ENCODE measurements at regions not wholly inside any gene's neighbourhood (a gene's known extent, or its start where the extent isn't known, plus 50 kb on each side); places are given as distances from the start of the nearest gene placed in this dataset.

GRCh38 chr9:14413812-14414211 is 99.9 kb upstream of the NFIB start:
- TF ChIP-seq ZNF583 (CRISPR knock-in tag; IDR thresholded peaks at IDR 0.05) (no peak), ATF7 (IDR thresholded peaks at IDR 0.05) (no peak), RBM15 (IDR thresholded peaks at IDR 0.05; ENCODE audit: insufficient read depth, low read length) (no peak), ZNF316 (IDR thresholded peaks at IDR 0.05) (peak; percentile 75), ZNF212 (CRISPR knock-in tag; IDR thresholded peaks at IDR 0.05) (no peak), CREB3L1 (IDR thresholded peaks at IDR 0.05; ENCODE audit: borderline replicate concordance, low read depth) (no peak), MAFK (IDR thresholded peaks at IDR 0.05; ENCODE audit: low read length) (peak; percentile 75), MAFF (IDR thresholded peaks at IDR 0.05; ENCODE audit: low read length) (peak; percentile 79), MAFG (tag; conservative IDR thresholded peaks at IDR 0.05) (peak; percentile 48; the same call in 1 of the 2 replicates), C11orf30 (IDR thresholded peaks at IDR 0.05; ENCODE audit: low read depth) (peak; percentile 50; the same call in 1 of the 2 replicates), BRCA1 (IDR thresholded peaks at IDR 0.05) (no peak), BRCA1 (CRISPR knock-in tag; IDR thresholded peaks at IDR 0.05) (no peak), STAT5B (CRISPR knock-in tag; IDR thresholded peaks at IDR 0.05) (no peak)
- no peak overlapping the region for H3K9ac ChIP-seq (ENCODE audit: insufficient read depth in 1 of 2, low read depth in 2 of 2, low read length in 2 of 2)
- DNase-seq (ENCODE audit: extremely low read depth in 1 of 4, low spot score in 3 of 4) (no peak), ATAC-seq (no peak), FAIRE-seq (no peak)
- BruUV-seq (replicated peaks) = no TSS peak
- POLR2A ChIA-PET = no interaction called here
- no peak overlapping the region for H3K27ac ChIP-seq (ENCODE audit: extremely low read depth, low read depth, low read length)
- 58% methylated on average over 6 of the region's 6 CpGs for WGBS (ENCODE audit: insufficient coverage, low coverage, missing lambda C conversion rate)
- H3K36me3 ChIP-seq (ENCODE audit: control insufficient read depth, insufficient read depth, low read length) = no peaks in the 10 kb centered on the region
- H3K9me1 ChIP-seq (ENCODE audit: control insufficient read depth, insufficient read depth, low read length) = no peaks in the 10 kb centered on the region
- H3K4me2 ChIP-seq (ENCODE audit: insufficient read depth, low read length) = no peak overlapping the region
- intact Hi-C loops (cut with micrococcal nuclease) = no loop called here
- H3K4me3 ChIP-seq = no peak overlapping the region
- no peaks in the 10 kb centered on the region for H4K20me1 ChIP-seq (replicated peaks; ENCODE audit: control insufficient read depth, insufficient read depth, low read length)
- no peaks in the 10 kb centered on the region for H3K27me3 ChIP-seq (ENCODE audit: control insufficient read depth in 2 of 2, insufficient read depth in 2 of 2, low read length in 2 of 2)
- no peaks in the 10 kb centered on the region for H3K9me3 ChIP-seq (replicated peaks; ENCODE audit: control insufficient read depth, insufficient read depth, low read depth, low read length)
- in situ Hi-C loops (cut with MboI) = no loop called here
- no peaks in the 10 kb centered on the region for H3K79me2 ChIP-seq (ENCODE audit: control insufficient read depth, insufficient read depth, low read length)
- CTCF ChIA-PET (ENCODE audit: low intra/inter-chr PET ratio) = no interaction called here
- H3K4me1 ChIP-seq (replicated peaks in 1 of 2; ENCODE audit: control insufficient read depth in 2 of 2, insufficient read depth in 2 of 2, low read length in 2 of 2) = no peaks in the 10 kb centered on the region; a peak in 1 of 5 replicates
- H2AFZ ChIP-seq (ENCODE audit: low read depth, low read length) = no peak overlapping the region

Measured in K562 (cell line).